Caco-2 (cell line): ENCODE measurements at regions not wholly inside any gene's neighbourhood (a gene's known extent, or its start where the extent isn't known, plus 50 kb on each side); places are given as distances from the start of the nearest gene placed in this dataset.

Experiments
- BruUV-seq: library from RNA; stranded (reverse); fragments of 400-500 nt; replicated peaks from 2 replicates; lab custom pipeline; 2021; lab: Mats Ljungman, UMichigan
- CTCF ChIA-PET: fragments of 300-600 bp; sonication (Branson Sonifier 250); formaldehyde crosslinking; loops from one replicate; lab custom pipeline; 2022; ENCODE audit warnings: antibody characterized with exemption; lab: Charles Lee
- POLR2A ChIA-PET: fragments of 300-600 bp; sonication (Branson Sonifier 250); formaldehyde crosslinking; loops from one replicate; lab custom pipeline; 2022; ENCODE audit warnings: antibody characterized with exemption; lab: Charles Lee
- DNase-seq, 2 experiments: peaks; one replicate each; pipeline versions ENCODE4 v3.0.0 to v3.0.0-alpha.2; 2020 to 2022
- H3K27me3 ChIP-seq: replicated peaks from 2 replicates; pipeline ENCODE4 v1.6.0; 2011; ENCODE audit warnings: low read length; ENCODE audit not compliant: control insufficient read depth, insufficient read depth
- H3K36me3 ChIP-seq: 2 replicates; pipeline ENCODE4 v1.5.1; 2011; ENCODE audit warnings: low read length; ENCODE audit not compliant: control insufficient read depth, insufficient read depth
- H3K4me1 ChIP-seq: fragments of 250-450 bp; sonication (Bioruptor Pico); 2 replicates; pipeline ENCODE4 v1.5.1; 2020; ENCODE audit warnings: mild to moderate bottlenecking
- H3K4me3 ChIP-seq: 2 replicates; pipeline ENCODE4 v1.5.1; 2011; ENCODE audit warnings: low read depth, mild to moderate bottlenecking, control low read depth, low read length
- H3K9me3 ChIP-seq: fragments of 250-450 bp; sonication (Bioruptor Pico); 2 replicates; pipeline ENCODE4 v1.5.1; 2020; ENCODE audit warnings: mild to moderate bottlenecking, moderate library complexity
- H3K27ac Mint-ChIP-seq: one replicate; pipeline ENCODE4 v1.8.0; 2022; ENCODE audit warnings: mixed read lengths; ENCODE audit not compliant: unreplicated experiment
- H3K27me3 Mint-ChIP-seq: one replicate; pipeline ENCODE4 v1.8.0; 2022; ENCODE audit warnings: mixed read lengths; ENCODE audit not compliant: insufficient read depth, unreplicated experiment
- H3K36me3 Mint-ChIP-seq: one replicate; pipeline ENCODE4 v1.8.0; 2022; ENCODE audit warnings: mild to moderate bottlenecking, mixed read lengths; ENCODE audit not compliant: insufficient read depth, unreplicated experiment
- H3K4me1 Mint-ChIP-seq: one replicate; pipeline ENCODE4 v1.8.0; 2022; ENCODE audit warnings: low read depth, mixed read lengths; ENCODE audit not compliant: unreplicated experiment
- H3K4me3 Mint-ChIP-seq: one replicate; pipeline ENCODE4 v1.8.0; 2022; ENCODE audit warnings: mild to moderate bottlenecking, moderate library complexity, mixed read lengths; ENCODE audit not compliant: unreplicated experiment
- H3K9me3 Mint-ChIP-seq: one replicate; pipeline ENCODE4 v1.8.0; 2022; ENCODE audit warnings: mixed read lengths; ENCODE audit not compliant: unreplicated experiment
- intact Hi-C: fragments of 100-400 bp; cut with micrococcal nuclease; formaldehyde crosslinking; loops from one replicate; pipeline ENCODE4 v1.10.0; 2022; ENCODE audit not compliant: unreplicated experiment
- TF ChIP-seq, protein P1 (sequence below), 2 experiments: fragments of 200-600 bp in 1 of 2; IDR thresholded peaks; 1 replicate in 1 of 2; 2 replicates in 1 of 2; pipeline versions ENCODE4 v1.5.1 to v1.8.0; 2011 to 2022; ENCODE audit warnings: antibody characterized with exemption in 1 of 2, control low read depth in 1 of 2, inconsistent platforms in 1 of 2, low read depth in 1 of 2, low read length in 1 of 2, mild to moderate bottlenecking in 1 of 2, moderate library complexity in 1 of 2; ENCODE audit not compliant: insufficient read depth in 1 of 2, severe bottlenecking in 1 of 2, unreplicated experiment in 1 of 2

DNA sequence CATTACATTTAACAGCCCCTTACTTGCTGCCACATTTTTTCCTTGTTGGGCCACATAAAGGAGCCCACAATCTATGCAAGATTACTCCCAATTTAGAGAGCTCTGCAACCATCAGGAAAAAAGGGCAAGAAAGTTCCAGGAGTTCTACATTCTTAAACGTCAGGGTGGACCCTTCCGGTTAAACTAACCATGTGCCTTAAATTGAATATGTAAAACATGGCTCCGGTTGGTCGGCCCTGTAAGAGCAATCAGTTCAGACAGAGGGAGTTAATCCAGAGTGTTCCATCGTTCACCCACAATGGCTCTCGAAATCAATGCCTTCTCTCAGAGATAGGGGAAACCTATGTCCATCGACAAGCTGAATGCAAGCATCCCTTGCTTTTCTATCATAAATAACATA is 253.7 kb upstream of the PFKP start:
- DNase-seq: no peak
- peaks cover 9% of the 10 kb centered on the region for H3K9me3 Mint-ChIP-seq
- TF ChIP-seq, protein P1, sequence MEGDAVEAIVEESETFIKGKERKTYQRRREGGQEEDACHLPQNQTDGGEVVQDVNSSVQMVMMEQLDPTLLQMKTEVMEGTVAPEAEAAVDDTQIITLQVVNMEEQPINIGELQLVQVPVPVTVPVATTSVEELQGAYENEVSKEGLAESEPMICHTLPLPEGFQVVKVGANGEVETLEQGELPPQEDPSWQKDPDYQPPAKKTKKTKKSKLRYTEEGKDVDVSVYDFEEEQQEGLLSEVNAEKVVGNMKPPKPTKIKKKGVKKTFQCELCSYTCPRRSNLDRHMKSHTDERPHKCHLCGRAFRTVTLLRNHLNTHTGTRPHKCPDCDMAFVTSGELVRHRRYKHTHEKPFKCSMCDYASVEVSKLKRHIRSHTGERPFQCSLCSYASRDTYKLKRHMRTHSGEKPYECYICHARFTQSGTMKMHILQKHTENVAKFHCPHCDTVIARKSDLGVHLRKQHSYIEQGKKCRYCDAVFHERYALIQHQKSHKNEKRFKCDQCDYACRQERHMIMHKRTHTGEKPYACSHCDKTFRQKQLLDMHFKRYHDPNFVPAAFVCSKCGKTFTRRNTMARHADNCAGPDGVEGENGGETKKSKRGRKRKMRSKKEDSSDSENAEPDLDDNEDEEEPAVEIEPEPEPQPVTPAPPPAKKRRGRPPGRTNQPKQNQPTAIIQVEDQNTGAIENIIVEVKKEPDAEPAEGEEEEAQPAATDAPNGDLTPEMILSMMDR (IDR thresholded peaks at IDR 0.05; ENCODE audit: insufficient read depth in 1 of 2, low read depth in 1 of 2, low read length in 1 of 2, severe bottlenecking in 1 of 2, unreplicated experiment in 1 of 2): no peak
- H3K27ac Mint-ChIP-seq: no peak overlapping the region
- Histone ChIP-seq H3K4me1 (no peaks in the 10 kb centered on the region), H3K27me3 (no peaks in the 10 kb centered on the region), H3K9me3 (no peaks in the 10 kb centered on the region; the same call in 1 of the 2 replicates), H3K36me3 (no peaks in the 10 kb centered on the region), H3K4me3 (no peak overlapping the region)
- no peaks in the 10 kb centered on the region for H3K4me1 Mint-ChIP-seq
- CTCF ChIA-PET: no interaction called here
- H3K36me3 Mint-ChIP-seq: no peaks in the 10 kb centered on the region
- POLR2A ChIA-PET: no interaction called here
- BruUV-seq: no TSS peak
- no peak overlapping the region for H3K4me3 Mint-ChIP-seq
- intact Hi-C loops: no loop called here
- peaks cover 38% of the 10 kb centered on the region for H3K27me3 Mint-ChIP-seq

DNA sequence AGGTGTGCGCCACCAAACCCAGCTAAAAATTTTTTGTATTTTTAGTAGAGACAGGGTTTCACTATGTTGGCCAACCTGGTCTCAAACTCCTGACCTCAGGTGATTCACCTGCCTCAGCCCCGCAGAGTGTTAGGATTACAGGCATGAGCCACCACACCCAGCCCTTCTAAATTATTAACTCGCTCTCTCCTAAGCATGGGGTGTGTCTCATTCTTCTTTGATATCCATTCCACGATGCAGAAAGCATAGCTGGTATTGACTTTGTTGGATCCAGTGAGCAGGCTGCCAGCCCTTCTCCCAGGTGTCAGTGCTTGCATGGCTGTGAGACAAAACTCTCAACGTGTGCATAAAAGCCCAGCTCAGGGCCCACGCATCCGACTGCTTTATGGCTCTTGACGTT is 254.1 kb upstream of the PFKP start:
- TF ChIP-seq, protein P1 (IDR thresholded peaks at IDR 0.05; ENCODE audit: insufficient read depth in 1 of 2, low read depth in 1 of 2, low read length in 1 of 2, severe bottlenecking in 1 of 2, unreplicated experiment in 1 of 2): no peak
- intact Hi-C loops: no loop called here
- H3K9me3 ChIP-seq: no peaks in the 10 kb centered on the region; the same call in 1 of the 2 replicates
- H3K4me3 Mint-ChIP-seq: no peak overlapping the region
- H3K27ac Mint-ChIP-seq: no peak overlapping the region
- no peaks in the 10 kb centered on the region for H3K4me1 ChIP-seq
- H3K36me3 ChIP-seq: no peaks in the 10 kb centered on the region
- peaks cover 38% of the 10 kb centered on the region for H3K27me3 Mint-ChIP-seq
- CTCF ChIA-PET: no interaction called here
- H3K27me3 ChIP-seq: no peaks in the 10 kb centered on the region
- H3K4me3 ChIP-seq: no peak overlapping the region
- no peaks in the 10 kb centered on the region for H3K36me3 Mint-ChIP-seq
- POLR2A ChIA-PET: no interaction called here
- H3K9me3 Mint-ChIP-seq: peaks cover 10% of the 10 kb centered on the region
- H3K4me1 Mint-ChIP-seq: no peaks in the 10 kb centered on the region
- DNase-seq: no peak
- no TSS peak for BruUV-seq

DNA sequence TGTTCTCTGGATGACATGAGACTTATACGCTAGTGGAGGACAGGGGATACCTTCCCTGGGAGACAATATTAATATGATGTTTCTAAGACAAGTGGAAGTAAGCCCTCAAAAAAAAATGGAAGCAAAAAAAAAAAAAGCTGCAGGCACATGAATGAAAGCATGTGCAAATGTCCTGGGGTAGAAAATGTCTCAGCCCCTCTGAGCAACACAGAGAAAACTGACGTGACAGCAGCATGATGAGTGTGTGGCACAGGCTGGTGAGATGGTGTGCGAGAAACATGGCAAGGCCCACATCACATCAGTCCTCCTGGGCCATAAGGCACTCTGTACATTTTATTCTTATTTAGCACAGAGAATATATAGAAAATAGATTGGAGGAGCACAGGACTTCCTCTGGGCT is 254.7 kb upstream of the PFKP start:
- Histone ChIP-seq H3K36me3 (no peaks in the 10 kb centered on the region), H3K4me1 (no peaks in the 10 kb centered on the region), H3K4me3 (no peak overlapping the region), H3K27me3 (no peaks in the 10 kb centered on the region), H3K9me3 (no peaks in the 10 kb centered on the region; the same call in 1 of the 2 replicates)
- no peak for DNase-seq
- no TSS peak for BruUV-seq
- H3K36me3 Mint-ChIP-seq: no peaks in the 10 kb centered on the region
- intact Hi-C loops: no loop called here
- no peaks in the 10 kb centered on the region for H3K4me1 Mint-ChIP-seq
- peaks cover 35% of the 10 kb centered on the region for H3K27me3 Mint-ChIP-seq
- H3K27ac Mint-ChIP-seq: no peak overlapping the region
- TF ChIP-seq, protein P1 (IDR thresholded peaks at IDR 0.05; ENCODE audit: insufficient read depth in 1 of 2, low read depth in 1 of 2, low read length in 1 of 2, severe bottlenecking in 1 of 2, unreplicated experiment in 1 of 2): no peak
- H3K9me3 Mint-ChIP-seq: peaks cover 10% of the 10 kb centered on the region
- ChIA-PET CTCF (no interaction called here), POLR2A (no interaction called here)
- H3K4me3 Mint-ChIP-seq: no peak overlapping the region
